ENCODE measurements at regions not wholly inside any gene's neighbourhood (a gene's known extent, or its start where the extent isn't known, plus 50 kb on each side); places are given as distances from the start of the nearest gene placed in this dataset.

- TF ChIP-seq CTCF (IDR thresholded peaks at IDR 0.05) (no peak), MAZ (IDR thresholded peaks at IDR 0.05; ENCODE audit: borderline replicate concordance, low read depth, low read length) (no peak), EP300 (IDR thresholded peaks at IDR 0.05) (no peak), ZC3H11A (IDR thresholded peaks at IDR 0.05) (no peak), JUN (IDR thresholded peaks at IDR 0.05) (no peak), POLR2A (IDR thresholded peaks at IDR 0.05; ENCODE audit: low read length) (no peak), MAX (IDR thresholded peaks at IDR 0.05) (no peak), RARB (CRISPR knock-in tag; IDR thresholded peaks at IDR 0.05) (no peak), CBX2 (IDR thresholded peaks at IDR 0.05; ENCODE audit: borderline replicate concordance, low read depth) (no peak), RAD21 (conservative IDR thresholded peaks at IDR 0.05 in 1 of 2, IDR thresholded peaks at IDR 0.05 in 1 of 2) (no peak)
These were observed 62.6 kb upstream of the TMCC3 start for GRCh38 chr12:94712815-94713515.
